Common myeloid progenitor, CD34-positive (primary cell): ENCODE measurements at regions not wholly inside any gene's neighbourhood (a gene's known extent, or its start where the extent isn't known, plus 50 kb on each side); places are given as distances from the start of the nearest gene placed in this dataset.

Source experiments
- CTCF ChIA-PET: fragments of 350-600 bp; sonication (Branson Sonifier 250); formaldehyde crosslinking; loops from one replicate; lab custom pipeline; 2021; ENCODE audit warnings: antibody characterized with exemption; lab: Charles Lee
- POLR2A ChIA-PET: fragments of 350-600 bp; sonication (Branson Sonifier 250); formaldehyde crosslinking; loops from one replicate; lab custom pipeline; 2021; ENCODE audit warnings: antibody characterized with exemption; lab: Charles Lee
- DNase-seq, 3 donors: peaks; one replicate each; pipeline versions ENCODE4 v3.0.0 to v3.0.0-alpha.2; 2013
- H3K27ac ChIP-seq, 2 experiments: 1 replicate in 1 of 2; 2 replicates in 1 of 2; pipeline ENCODE4 v1.7.0; 2013; ENCODE audit warnings: inconsistent platforms in 2 of 2, low read length in 2 of 2, mild to moderate bottlenecking in 2 of 2, low read depth in 1 of 2, moderate library complexity in 1 of 2; ENCODE audit not compliant: severe bottlenecking in 2 of 2, insufficient read depth in 1 of 2, poor library complexity in 1 of 2
- H3K27me3 ChIP-seq, 5 experiments: replicated peaks in 2 of 5; 1 replicate in 3 of 5; 2 replicates in 2 of 5; pipeline versions ENCODE4 v1.6.1 to v1.7.0; 2013; ENCODE audit warnings: low read length in 4 of 5, mild to moderate bottlenecking in 2 of 5, moderate library complexity in 2 of 5, inconsistent platforms in 1 of 5; ENCODE audit not compliant: insufficient read depth in 5 of 5, control insufficient read depth in 4 of 5
- H3K36me3 ChIP-seq, 4 experiments: 1 replicate in 2 of 4; 2 replicates in 2 of 4; pipeline versions ENCODE4 v1.6.1 to v1.7.0; 2013; ENCODE audit warnings: low read length in 3 of 4, control low read depth in 1 of 4, mild to moderate bottlenecking in 1 of 4; ENCODE audit not compliant: control insufficient read depth in 4 of 4, insufficient read depth in 4 of 4
- H3K4me1 ChIP-seq, 4 experiments: 1 replicate in 3 of 4; 2 replicates in 1 of 4; pipeline versions ENCODE4 v1.6.1 to v1.7.1; 2013; ENCODE audit warnings: low read length in 3 of 4, mild to moderate bottlenecking in 3 of 4, control low read depth in 1 of 4, inconsistent platforms in 1 of 4, moderate library complexity in 1 of 4; ENCODE audit not compliant: control insufficient read depth in 4 of 4, insufficient read depth in 4 of 4; ENCODE audit errors: control extremely low read depth in 1 of 4
- H3K4me3 ChIP-seq, 7 experiments: 1 replicate in 4 of 7; 2 replicates in 3 of 7; pipeline versions ENCODE4 v1.5.1 to v1.7.0; 2013; ENCODE audit warnings: mild to moderate bottlenecking in 7 of 7, low read length in 6 of 7, moderate library complexity in 6 of 7, inconsistent platforms in 2 of 7, low read depth in 2 of 7, control low read depth in 1 of 7; ENCODE audit not compliant: insufficient read depth in 4 of 7, control insufficient read depth in 1 of 7; ENCODE audit errors: extremely low read depth in 1 of 7
- H3K9me3 ChIP-seq, 5 experiments: 1 replicate in 4 of 5; 2 replicates in 1 of 5; pipeline versions ENCODE4 v1.6.1 to v1.7.1; 2013; ENCODE audit warnings: low read length in 4 of 5, mild to moderate bottlenecking in 2 of 5, inconsistent platforms in 1 of 5, low read depth in 1 of 5, moderate library complexity in 1 of 5; ENCODE audit not compliant: control insufficient read depth in 4 of 5, insufficient read depth in 2 of 5; ENCODE audit errors: control extremely low read depth in 1 of 5
- WGBS: methylation state at CpG from one replicate; pipeline ENCODE4 v1.1.5; 2013; ENCODE audit not compliant: insufficient coverage; 5-methylcytosine and 5-hydroxymethylcytosine counted together

- Histone ChIP-seq H3K27me3 (peaks cover 0 to 20% (median 12%) of the 10 kb centered on the region in 5 experiments), H3K9me3 (no peaks in the 10 kb centered on the region), H3K4me3 (no peak overlapping the region), H3K27ac (no peak overlapping the region), H3K4me1 (no peaks in the 10 kb centered on the region), H3K36me3 (no peaks in the 10 kb centered on the region)
- CTCF ChIA-PET, result no interaction called here
- 100% methylated on average over 3 of the region's 8 CpGs for WGBS
- no peak for DNase-seq
- POLR2A ChIA-PET, result no interaction called here
Measured at GRCh38 chr1:37398096-37398495, 76.3 kb upstream of the ZC3H12A start.

GRCh38 chr1:37399205-37399604 is 75.2 kb upstream of the ZC3H12A start:
- no peak for DNase-seq
- WGBS, result 83% methylated on average over 4 of the region's 6 CpGs
- CTCF ChIA-PET, result no interaction called here
- no peak overlapping the region for H3K27ac ChIP-seq
- no peak overlapping the region for H3K4me3 ChIP-seq
- POLR2A ChIA-PET, result no interaction called here
- no peaks in the 10 kb centered on the region for H3K36me3 ChIP-seq
- peaks cover 0 to 14% (median 8%) of the 10 kb centered on the region in 5 experiments for H3K27me3 ChIP-seq
- no peaks in the 10 kb centered on the region for H3K4me1 ChIP-seq
- H3K9me3 ChIP-seq, result no peaks in the 10 kb centered on the region

GRCh38 chr1:37399830-37400464 is 74.4 kb upstream of the ZC3H12A start:
- Histone ChIP-seq H3K36me3 (no peaks in the 10 kb centered on the region), H3K27me3 (peaks cover 0 to 9% (median 8%) of the 10 kb centered on the region in 5 experiments), H3K4me3 (no peak overlapping the region), H3K27ac (no peak overlapping the region), H3K4me1 (no peaks in the 10 kb centered on the region), H3K9me3 (no peaks in the 10 kb centered on the region)
- CTCF ChIA-PET, result no interaction called here
- 81% methylated on average over 3 of the region's 3 CpGs for WGBS
- DNase-seq, result no peak
- POLR2A ChIA-PET, result no interaction called here

- no peak overlapping the region for H3K4me3 ChIP-seq
- 87% methylated on average over 19 of the region's 21 CpGs for WGBS
- no peak overlapping the region for H3K27ac ChIP-seq
- peaks cover 0 to 7% (median 4%) of the 10 kb centered on the region in 5 experiments for H3K27me3 ChIP-seq
- no peaks in the 10 kb centered on the region for H3K9me3 ChIP-seq
- ChIA-PET CTCF (no interaction called here), POLR2A (no interaction called here)
- no peaks in the 10 kb centered on the region for H3K4me1 ChIP-seq
- no peak for DNase-seq
- no peaks in the 10 kb centered on the region for H3K36me3 ChIP-seq
Measured at GRCh38 chr1:37400466-37401225, 73.7 kb upstream of the ZC3H12A start.

- peaks cover 0 to 6% (median 0%) of the 10 kb centered on the region in 5 experiments for H3K27me3 ChIP-seq
- DNase-seq, result no peak
- CTCF ChIA-PET, result no interaction called here
Measured at GRCh38 chr1:37403166-37403565, 71.2 kb upstream of the ZC3H12A start.

GRCh38 chr1:37404711-37405110 is 69.7 kb upstream of the ZC3H12A start:
- CTCF ChIA-PET, result no interaction called here
- no peaks in the 10 kb centered on the region for H3K9me3 ChIP-seq
- WGBS, result 81% methylated on average over 3 of the region's 4 CpGs
- no peak overlapping the region for H3K27ac ChIP-seq
- no peaks in the 10 kb centered on the region for H3K4me1 ChIP-seq
- H3K4me3 ChIP-seq, result no peak overlapping the region
- no peak for DNase-seq
- POLR2A ChIA-PET, result no interaction called here
- H3K27me3 ChIP-seq, result peaks cover 0 to 6% (median 0%) of the 10 kb centered on the region in 5 experiments
- no peaks in the 10 kb centered on the region for H3K36me3 ChIP-seq

More at GRCh38 chr1:37403166-37403565, 71.2 kb upstream of the ZC3H12A start:
- no peaks in the 10 kb centered on the region for H3K36me3 ChIP-seq
- H3K27ac ChIP-seq, result no peak overlapping the region
- POLR2A ChIA-PET, result no interaction called here
- no peak overlapping the region for H3K4me3 ChIP-seq
- H3K4me1 ChIP-seq, result no peaks in the 10 kb centered on the region
- WGBS, result 83% methylated on average over 4 of the region's 4 CpGs
- H3K9me3 ChIP-seq, result no peaks in the 10 kb centered on the region

- WGBS, result 38% methylated on average over 2 of the region's 7 CpGs
- H3K4me3 ChIP-seq, result no peak overlapping the region
- no peaks in the 10 kb centered on the region for H3K9me3 ChIP-seq
- peaks cover 0 to 10% (median 0%) of the 10 kb centered on the region in 5 experiments for H3K27me3 ChIP-seq
- H3K36me3 ChIP-seq, result no peaks in the 10 kb centered on the region
- no peaks in the 10 kb centered on the region for H3K4me1 ChIP-seq
- CTCF ChIA-PET, result interaction anchor here (0.6 kb wide), 1 partner anchor 975 kb away, joined by 4 read pairs; no protein-coding TSS in a partner anchor
- POLR2A ChIA-PET, result no interaction called here
- no peak for DNase-seq
- no peak overlapping the region for H3K27ac ChIP-seq
Measured at GRCh38 chr1:37410105-37410504, 64.3 kb upstream of the ZC3H12A start.
